OCI-LY3 (cell line): ENCODE measurements at regions not wholly inside any gene's neighbourhood (a gene's known extent, or its start where the extent isn't known, plus 50 kb on each side); places are given as distances from the start of the nearest gene placed in this dataset.

Source experiments
- H2AFZ ChIP-seq: fragments of 200-600, 300-600 bp; shearing (Covaris generic); 2 replicates; pipeline ENCODE4 v1.6.0; 2014; ENCODE audit warnings: antibody characterized with exemption, low read depth, low read length
- H3K27ac ChIP-seq: fragments of 200-600, 300-600 bp; sonication (generic); 2 replicates; pipeline ENCODE4 v1.5.1; 2014; ENCODE audit warnings: mild to moderate bottlenecking, low read length, moderate library complexity, mixed read lengths
- H3K27me3 ChIP-seq: fragments of 200-600, 300-600 bp; sonication (generic); 2 replicates; pipeline ENCODE4 v1.6.1; 2014; ENCODE audit warnings: low read depth, low read length, mixed read lengths
- H3K36me3 ChIP-seq: fragments of 200-600, 300-600 bp; sonication (generic); replicated peaks from 2 replicates; pipeline ENCODE3; 2014; ENCODE audit warnings: low read depth, low read length, mixed read lengths
- H3K4me1 ChIP-seq: fragments of 300-600, 200-600 bp; sonication (generic); 2 replicates; pipeline ENCODE4 v1.6.1; 2014; ENCODE audit warnings: low read length, mixed read lengths
- H3K4me2 ChIP-seq: fragments of 200-600, 300-600 bp; sonication (generic); 2 replicates; pipeline ENCODE4 v1.6.1; 2014; ENCODE audit warnings: low read length, mixed read lengths
- H3K4me3 ChIP-seq: fragments of 300-600, 200-600 bp; sonication (generic); 2 replicates; pipeline ENCODE4 v1.5.1; 2014; ENCODE audit warnings: antibody characterized with exemption, mild to moderate bottlenecking, low read length, moderate library complexity
- H3K79me2 ChIP-seq: fragments of 300-600, 200-600 bp; shearing (Covaris generic); 2 replicates; pipeline ENCODE4 v1.6.1; 2014; ENCODE audit warnings: mild to moderate bottlenecking, low read length, mixed read lengths
- H3K9ac ChIP-seq: fragments of 300-600, 200-600 bp; shearing (Covaris generic); 2 replicates; pipeline ENCODE4 v1.6.0; 2014; ENCODE audit warnings: mild to moderate bottlenecking, low read length, moderate library complexity
- H3K9me3 ChIP-seq: fragments of 200-600, 300-600 bp; shearing (Covaris generic); 2 replicates; pipeline ENCODE4 v1.6.1; 2014; ENCODE audit warnings: low read length, mixed read lengths; ENCODE audit not compliant: insufficient read depth
- H4K20me1 ChIP-seq: fragments of 200-600, 300-600 bp; sonication (generic); 2 replicates; pipeline ENCODE4 v1.6.1; 2016; ENCODE audit warnings: low read length, mixed read lengths; ENCODE audit not compliant: insufficient read depth
- EZH2phosphoT487 ChIP-seq: fragments of 200-600 bp; shearing (Covaris generic); IDR thresholded peaks from 2 replicates; pipeline ENCODE4 v1.6.1; 2018; ENCODE audit warnings: antibody characterized with exemption, mixed run types, low read depth
- TF ChIP-seq, protein P1 (sequence below): fragments of 200-600, 300-600 bp; sonication (generic); IDR thresholded peaks from 2 replicates; pipeline ENCODE4 v1.5.1; 2014; ENCODE audit warnings: antibody characterized with exemption, low read length, low read depth

DNA sequence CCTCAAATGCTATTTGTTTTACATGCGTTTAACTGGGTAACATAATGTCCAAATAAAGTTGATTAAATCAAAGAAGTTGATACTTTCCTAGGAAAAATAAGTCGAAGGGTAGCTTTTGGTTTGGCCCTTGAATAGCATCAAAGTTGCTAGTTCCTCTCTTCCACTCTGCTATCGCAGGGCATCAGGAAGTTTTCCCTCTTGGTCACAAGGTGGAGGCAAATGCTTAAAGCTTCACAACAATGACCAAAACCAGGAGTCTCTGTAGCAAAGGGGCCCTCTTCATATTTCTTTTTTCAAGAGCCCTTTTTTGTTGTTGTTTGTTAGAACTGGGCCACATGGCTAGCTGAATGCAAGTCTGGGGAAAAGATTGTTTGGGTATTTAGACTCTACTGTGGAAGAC, 668.4 kb downstream of the KCNT2 start:
- TF ChIP-seq, protein P1, sequence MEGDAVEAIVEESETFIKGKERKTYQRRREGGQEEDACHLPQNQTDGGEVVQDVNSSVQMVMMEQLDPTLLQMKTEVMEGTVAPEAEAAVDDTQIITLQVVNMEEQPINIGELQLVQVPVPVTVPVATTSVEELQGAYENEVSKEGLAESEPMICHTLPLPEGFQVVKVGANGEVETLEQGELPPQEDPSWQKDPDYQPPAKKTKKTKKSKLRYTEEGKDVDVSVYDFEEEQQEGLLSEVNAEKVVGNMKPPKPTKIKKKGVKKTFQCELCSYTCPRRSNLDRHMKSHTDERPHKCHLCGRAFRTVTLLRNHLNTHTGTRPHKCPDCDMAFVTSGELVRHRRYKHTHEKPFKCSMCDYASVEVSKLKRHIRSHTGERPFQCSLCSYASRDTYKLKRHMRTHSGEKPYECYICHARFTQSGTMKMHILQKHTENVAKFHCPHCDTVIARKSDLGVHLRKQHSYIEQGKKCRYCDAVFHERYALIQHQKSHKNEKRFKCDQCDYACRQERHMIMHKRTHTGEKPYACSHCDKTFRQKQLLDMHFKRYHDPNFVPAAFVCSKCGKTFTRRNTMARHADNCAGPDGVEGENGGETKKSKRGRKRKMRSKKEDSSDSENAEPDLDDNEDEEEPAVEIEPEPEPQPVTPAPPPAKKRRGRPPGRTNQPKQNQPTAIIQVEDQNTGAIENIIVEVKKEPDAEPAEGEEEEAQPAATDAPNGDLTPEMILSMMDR, result peak; percentile 44
- TF ChIP-seq EZH2phosphoT487, result no peak
- Histone ChIP-seq H3K4me1 (peaks cover 9% of the 10 kb centered on the region; the same call in 1 of the 2 replicates), H2AFZ (no peak overlapping the region), H3K27me3 (no peaks in the 10 kb centered on the region), H3K36me3 (no peaks in the 10 kb centered on the region), H3K27ac (no peak overlapping the region), H3K79me2 (no peaks in the 10 kb centered on the region), H3K4me2 (no peak overlapping the region), H3K4me3 (no peak overlapping the region), H4K20me1 (no peaks in the 10 kb centered on the region), H3K9ac (no peak overlapping the region), H3K9me3 (no peaks in the 10 kb centered on the region)

DNA sequence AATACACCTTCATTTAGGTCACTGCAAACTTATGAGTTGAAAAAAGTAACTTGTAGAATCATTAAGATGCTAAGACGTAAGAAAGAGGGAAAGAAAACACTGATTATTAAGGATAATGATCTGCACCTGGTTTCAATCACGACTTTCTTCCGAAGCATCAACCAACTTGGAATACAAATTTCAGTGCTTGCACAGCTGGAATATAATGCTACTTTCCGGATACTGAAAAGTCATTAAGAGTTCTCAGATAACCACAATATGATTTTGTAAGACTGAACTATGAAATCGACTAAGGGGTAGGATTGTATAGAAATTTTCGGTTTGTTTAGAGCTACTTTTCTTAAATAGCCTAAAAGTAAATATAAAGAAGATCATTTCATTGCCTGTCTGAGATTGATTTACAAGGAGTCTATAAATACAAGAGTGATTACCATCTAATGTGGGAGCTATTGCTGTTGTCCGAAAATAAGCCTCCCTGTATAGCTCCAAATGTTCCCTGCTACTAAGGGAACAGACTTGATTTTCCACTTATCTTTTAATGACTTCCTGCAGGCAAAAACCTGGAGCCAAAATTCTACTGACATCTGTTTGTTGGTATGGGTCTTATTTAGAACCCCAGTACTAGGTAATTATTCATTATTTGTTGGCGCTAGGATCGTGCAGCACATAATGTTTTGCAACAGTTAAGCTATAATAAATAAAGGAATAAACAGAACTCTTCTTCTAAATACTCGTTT, 673.3 kb downstream of the KCNT2 start:
- H2AFZ ChIP-seq, result no peak overlapping the region
- TF ChIP-seq EZH2phosphoT487, result no peak
- TF ChIP-seq, protein P1, result no peak
- H3K4me1 ChIP-seq, result no peaks in the 10 kb centered on the region
- no peaks in the 10 kb centered on the region for H3K9me3 ChIP-seq
- no peaks in the 10 kb centered on the region for H3K36me3 ChIP-seq
- H3K79me2 ChIP-seq, result no peaks in the 10 kb centered on the region
- H4K20me1 ChIP-seq, result no peaks in the 10 kb centered on the region
- H3K4me2 ChIP-seq, result no peak overlapping the region
- no peak overlapping the region for H3K4me3 ChIP-seq
- H3K27me3 ChIP-seq, result no peaks in the 10 kb centered on the region
- no peak overlapping the region for H3K9ac ChIP-seq
- H3K27ac ChIP-seq, result no peak overlapping the region

DNA sequence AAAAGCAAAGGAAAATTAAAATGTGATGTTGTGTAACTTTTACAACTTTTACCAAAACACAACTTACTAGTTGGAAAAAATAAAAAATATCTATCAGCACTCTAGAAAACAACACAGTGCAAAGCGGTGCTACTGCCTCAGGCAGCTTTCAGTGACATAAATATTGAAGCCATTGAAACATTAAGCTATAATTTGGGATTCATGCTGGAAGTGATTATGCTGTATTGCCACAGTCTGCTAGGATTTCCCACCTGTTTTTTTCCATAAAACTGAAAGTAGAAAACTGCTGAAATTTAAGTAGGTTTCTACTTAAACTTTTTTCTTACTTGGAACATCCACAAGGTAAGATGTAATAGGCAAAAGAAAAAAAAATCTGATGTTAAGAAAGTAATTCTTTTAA, 674.4 kb downstream of the KCNT2 start:
- no peaks in the 10 kb centered on the region for H3K4me1 ChIP-seq
- no peak for TF ChIP-seq EZH2phosphoT487
- TF ChIP-seq, protein P1, result no peak
- H3K4me3 ChIP-seq, result no peak overlapping the region
- no peaks in the 10 kb centered on the region for H3K9me3 ChIP-seq
- no peak overlapping the region for H3K27ac ChIP-seq
- no peaks in the 10 kb centered on the region for H4K20me1 ChIP-seq
- no peaks in the 10 kb centered on the region for H3K36me3 ChIP-seq
- no peaks in the 10 kb centered on the region for H3K27me3 ChIP-seq
- H2AFZ ChIP-seq, result no peak overlapping the region
- no peak overlapping the region for H3K9ac ChIP-seq
- no peaks in the 10 kb centered on the region for H3K79me2 ChIP-seq
- no peak overlapping the region for H3K4me2 ChIP-seq

DNA sequence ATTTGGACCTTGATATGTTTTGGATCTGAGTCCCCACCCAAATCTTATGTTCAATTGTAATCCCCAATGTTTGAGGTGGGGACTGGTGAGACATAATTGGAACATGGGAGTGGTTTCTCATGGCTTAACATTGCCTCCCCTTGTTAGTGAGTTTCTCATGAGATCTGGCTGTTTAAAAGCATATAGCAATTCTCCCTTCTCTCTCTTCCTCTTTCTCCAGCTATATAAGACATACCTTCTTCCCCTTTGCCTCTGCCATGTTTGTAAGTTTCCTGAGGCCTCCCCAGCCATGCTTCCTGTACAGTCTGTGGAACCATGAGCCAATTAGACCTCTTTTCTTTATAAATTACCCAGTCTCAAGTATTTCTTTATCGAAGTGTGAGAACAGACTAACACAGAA, 692.4 kb downstream of the KCNT2 start:
- TF ChIP-seq, protein P1, result no peak
- no peak for TF ChIP-seq EZH2phosphoT487
- H3K9me3 ChIP-seq, result no peaks in the 10 kb centered on the region
- H3K4me3 ChIP-seq, result no peak overlapping the region
- H3K4me2 ChIP-seq, result no peak overlapping the region
- no peaks in the 10 kb centered on the region for H3K4me1 ChIP-seq
- no peaks in the 10 kb centered on the region for H4K20me1 ChIP-seq
- no peaks in the 10 kb centered on the region for H3K27me3 ChIP-seq
- H3K9ac ChIP-seq, result no peak overlapping the region
- H3K36me3 ChIP-seq, result no peaks in the 10 kb centered on the region
- no peaks in the 10 kb centered on the region for H3K79me2 ChIP-seq
- H3K27ac ChIP-seq, result no peak overlapping the region
- H2AFZ ChIP-seq, result no peak overlapping the region
